Psoas muscle (tissue), 7 donors: ENCODE measurements at regions not wholly inside any gene's neighbourhood (a gene's known extent, or its start where the extent isn't known, plus 50 kb on each side); places are given as distances from the start of the nearest gene placed in this dataset.

Experiments used
- ATAC-seq, 4 donors: fragments of 200-7000 bp; cut with Tn5 transposase; one replicate each; pipeline ENCODE4 v1.9.1; 2020; ENCODE audit warnings: moderate library complexity in 3 of 4, mild to moderate bottlenecking in 2 of 4
- DNase-seq, 2 donors: peaks; one replicate each; pipeline ENCODE4 v3.0.0-alpha.2; 2020
- H3K27ac ChIP-seq: fragments of 200-600 bp; one replicate; pipeline ENCODE4 v1.8.0; 2022
- H3K27me3 ChIP-seq, 3 donors: fragments of 200-600 bp in 1 of 3; one replicate each; pipeline versions ENCODE4 v1.6.1 to v1.8.0; 2013 to 2022; ENCODE audit warnings: low read length in 2 of 3, mild to moderate bottlenecking in 2 of 3, moderate library complexity in 1 of 3; ENCODE audit not compliant: insufficient read depth in 3 of 3
- H3K36me3 ChIP-seq, 2 donors: fragments of 200-600 bp in 1 of 2; one replicate each; pipeline versions ENCODE4 v1.6.1 to v1.8.0; 2013 to 2022; ENCODE audit warnings: low read depth in 1 of 2, mild to moderate bottlenecking in 1 of 2, moderate library complexity in 1 of 2; ENCODE audit not compliant: insufficient read depth in 1 of 2
- H3K4me1 ChIP-seq: fragments of 200-600 bp; one replicate; pipeline ENCODE4 v1.8.0; 2022
- H3K4me3 ChIP-seq: fragments of 200-600 bp; one replicate; pipeline ENCODE4 v1.8.0; 2022; ENCODE audit warnings: mild to moderate bottlenecking
- H3K9me3 ChIP-seq: fragments of 200-600 bp; one replicate; pipeline ENCODE4 v1.8.0; 2022
- CTCF ChIP-seq: fragments of 200-600 bp; IDR thresholded peaks from one replicate; pipeline ENCODE4 v1.8.0; 2022; ENCODE audit warnings: antibody characterized with exemption
- WGBS, 3 donors: extraction: QIAGEN DNeasy Blood & Tissue Kit; methylation state at CpG; one replicate each; pipeline versions ENCODE4 v1.1.6 to v1.1.7; 2013; 5-methylcytosine and 5-hydroxymethylcytosine counted together
- intact Hi-C, 2 donors: fragments of 100-400 bp; cut with DNase I; formaldehyde crosslinking; loops; one replicate each; pipeline versions ENCODE4 v1.11.0 to v1.14.2; 2022
- donor health status: healthy with polysubstance abuse.
- donor health status: DM: no; HTN: no; CAD: no; lungs with moderate emphysema.
- donor health status: Bipolar disorder and iron deficiency.
- donor health status: healthy.
- donor health status: DM: yes; HTN: yes; CAD: no.
- donor health status: DM: no; HTN: no; CAD: no.
- donor health status: DM: yes; HTN: yes; CAD: no.

DNA sequence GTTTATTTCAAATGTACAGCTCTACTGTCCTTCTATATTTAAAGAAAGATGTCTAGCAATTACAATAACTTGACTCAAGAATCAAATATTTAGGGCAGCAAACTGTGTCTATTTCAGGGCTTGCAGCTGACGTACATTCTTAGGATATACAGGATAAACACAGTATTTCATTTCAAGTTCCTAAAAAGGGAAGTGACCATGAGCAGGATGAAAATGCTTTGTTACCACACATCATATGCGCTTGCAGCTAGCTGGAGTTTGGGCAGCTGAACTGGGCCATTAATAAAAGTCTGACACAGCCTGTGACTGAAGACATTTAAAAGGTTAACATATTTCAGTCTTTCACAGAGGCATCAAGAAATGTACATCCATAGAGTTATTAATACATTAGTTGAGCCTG, 264.6 kb upstream of the TRIB2 start:
- WGBS, 3 donors = 16 to 31% (median 24%) methylated on average over 2 of the region's 2 CpGs
- H3K27ac ChIP-seq = peak overlapping the region; percentile 77
- no peaks in the 10 kb centered on the region for H3K27me3 ChIP-seq
- H3K4me3 ChIP-seq = peak overlapping the region; percentile 31
- DNase-seq = no peak
- peaks cover 14% of the 10 kb centered on the region for H3K4me1 ChIP-seq
- intact Hi-C loops = no loop called here
- H3K9me3 ChIP-seq = no peaks in the 10 kb centered on the region
- ATAC-seq = peak; percentile 83 to 88 (median 86)
- no peaks in the 10 kb centered on the region for H3K36me3 ChIP-seq
- TF ChIP-seq CTCF = no peak

GRCh38 chr2:12453731-12454130, 263.0 kb upstream of the TRIB2 start:
- H3K4me1 ChIP-seq = peaks cover 16% of the 10 kb centered on the region
- 87 to 94% (median 91%) methylated on average over 11 of the region's 11 CpGs for WGBS, 3 donors

GRCh38 chr2:12455661-12456060, 261.1 kb upstream of the TRIB2 start:
- TF ChIP-seq CTCF = no peak

More at GRCh38 chr2:12453731-12454130, 263.0 kb upstream of the TRIB2 start:
- H3K36me3 ChIP-seq = no peaks in the 10 kb centered on the region
- TF ChIP-seq CTCF = no peak
- no peak for DNase-seq
- no peak overlapping the region for H3K27ac ChIP-seq
- intact Hi-C loops = no loop called here
- no peak for ATAC-seq
- H3K9me3 ChIP-seq = no peaks in the 10 kb centered on the region
- H3K27me3 ChIP-seq = no peaks in the 10 kb centered on the region
- H3K4me3 ChIP-seq = no peak overlapping the region

GRCh38 chr2:12456293-12457106, 260.2 kb upstream of the TRIB2 start:
- 19 to 42% (median 26%) methylated on average over 7 of the region's 7 CpGs for WGBS, 3 donors
- peak overlapping the region; percentile 62 for H3K27ac ChIP-seq
- ATAC-seq (peak; percentile 81 to 88 (median 83)), DNase-seq (peak; percentile 89)
- no peaks in the 10 kb centered on the region for H3K9me3 ChIP-seq
- intact Hi-C loops = no loop called here
- TF ChIP-seq CTCF = no peak
- H3K4me3 ChIP-seq = peak overlapping the region; percentile 6
- peaks cover 13% of the 10 kb centered on the region for H3K4me1 ChIP-seq
- H3K36me3 ChIP-seq = no peaks in the 10 kb centered on the region
- no peaks in the 10 kb centered on the region for H3K27me3 ChIP-seq

More at GRCh38 chr2:12455661-12456060, 261.1 kb upstream of the TRIB2 start:
- no peak for DNase-seq
- Histone ChIP-seq H3K9me3 (no peaks in the 10 kb centered on the region), H3K4me1 (peaks cover 16% of the 10 kb centered on the region), H3K27me3 (no peaks in the 10 kb centered on the region), H3K36me3 (no peaks in the 10 kb centered on the region), H3K27ac (no peak overlapping the region), H3K4me3 (no peak overlapping the region)
- no peak for ATAC-seq
- WGBS, 3 donors = 39 to 57% (median 48%) methylated on average over 2 of the region's 2 CpGs
- intact Hi-C loops = no loop called here
